ENCODE measurements at regions not wholly inside any gene's neighbourhood (a gene's known extent, or its start where the extent isn't known, plus 50 kb on each side); places are given as distances from the start of the nearest gene placed in this dataset.
A peak's percentile ranks its signal among the peaks of the same experiment; 100 is the strongest.

GRCh38 chr9:110065532-110065931 lies 142.4 kb downstream of the C9orf152 start (continued):
- no peak for TF ChIP-seq NBN (IDR thresholded peaks at IDR 0.05)

DNA sequence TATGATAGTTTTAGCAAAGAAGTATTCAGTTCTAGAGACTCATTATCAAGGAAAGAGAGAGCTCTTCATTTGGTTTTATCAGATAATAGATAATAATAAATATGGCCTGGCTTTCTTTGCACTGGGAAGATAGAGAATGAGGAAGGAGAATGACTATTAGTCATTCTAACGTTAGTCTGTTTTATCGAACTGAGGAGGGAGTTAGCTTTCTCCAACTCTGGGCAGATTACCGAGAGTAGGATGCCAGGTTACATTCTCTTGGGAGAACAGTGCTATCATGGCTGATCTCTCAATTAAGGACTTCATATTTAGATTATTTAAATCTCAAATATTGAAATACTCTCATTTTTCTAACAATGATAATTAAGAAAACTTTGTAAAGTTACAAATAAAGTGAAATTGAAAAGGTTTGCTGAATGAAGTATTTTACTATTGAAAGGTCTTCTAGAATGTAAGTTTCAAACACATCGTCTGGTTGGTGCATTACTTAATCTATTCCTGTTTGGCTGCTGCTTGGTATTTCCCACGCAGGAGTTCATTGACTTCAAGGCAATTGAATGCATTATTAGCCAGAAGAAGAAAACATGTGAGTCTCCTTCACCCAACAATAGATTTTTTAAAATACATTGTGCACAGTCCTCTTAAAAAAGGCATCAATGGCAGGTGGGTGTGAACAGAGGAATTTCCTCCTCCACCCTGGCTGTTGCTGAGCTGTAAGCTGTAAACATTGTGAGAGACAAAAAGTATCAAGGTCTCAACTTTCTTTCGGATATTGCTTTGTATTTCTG lies 140.8 kb downstream of the C9orf152 start:
- CTCF ChIA-PET = interaction anchor here (0.7 to 20.9 kb wide), 10 partner anchors 9 to 158 kb away, joined by 3 to 537 read pairs (median 6); no protein-coding TSS in a partner anchor
- Histone ChIP-seq H3K27ac (ENCODE audit: control insufficient read depth, insufficient read depth) (0 out of 2 replicates have a peak overlapping the region, but pooled peaks have one; percentile 7), H3K79me2 (ENCODE audit: control insufficient read depth, insufficient read depth, low read length) (peaks cover 89% of the 10 kb centered on the region), H3K4me1 (ENCODE audit: control insufficient read depth, insufficient read depth, low read length) (peaks cover 27% of the 10 kb centered on the region), H3K9me3 (replicated peaks; ENCODE audit: control insufficient read depth, insufficient read depth, low read length) (no peaks in the 10 kb centered on the region; the same call in 2 of the 3 replicates), H4K20me1 (ENCODE audit: control insufficient read depth, insufficient read depth) (peaks cover 7% of the 10 kb centered on the region), H2AFZ (ENCODE audit: control insufficient read depth, low read depth, low read length) (no peak overlapping the region), H3K27me3 (replicated peaks in 1 of 2; ENCODE audit: control insufficient read depth in 2 of 2, insufficient read depth in 2 of 2, low read length in 1 of 2) (no peaks in the 10 kb centered on the region), H3K4me3 (peak overlapping the region; percentile 20), H3K9ac (ENCODE audit: control insufficient read depth, insufficient read depth, low read length) (no peak overlapping the region), H3K36me3 (ENCODE audit: control insufficient read depth in 2 of 2, insufficient read depth in 2 of 2, low read length in 1 of 2) (peaks cover 11 to 18% of the 10 kb centered on the region in 2 experiments; a peak in 3 of 4 replicates), H3K4me2 (ENCODE audit: control insufficient read depth, insufficient read depth) (peak overlapping the region; percentile 23)
- RAD21 ChIA-PET (ENCODE audit: unreplicated experiment) = interaction anchor here (0.8 to 2.5 kb wide), 12 partner anchors 8 to 160 kb away, joined by 3 to 11 read pairs (median 4); no protein-coding TSS in a partner anchor
- no peak for TF ChIP-seq ESRRA (IDR thresholded peaks at IDR 0.05; ENCODE audit: low read length)
- peak; percentile 61; the same call in 1 of the 2 replicates for TF ChIP-seq MLLT1 (IDR thresholded peaks at IDR 0.05)
- ATAC-seq = peak; percentile 43; the same call in 2 of the 3 replicates
- SMC1A ChIA-PET (ENCODE audit: uncharacterized antibody, unreplicated experiment) = interaction anchor here (0.7 to 28.0 kb wide), 20 partner anchors 8 to 158 kb away, joined by 3 to 636 read pairs (median 4); no protein-coding TSS in a partner anchor
- no peak for DNase-seq (ENCODE audit: low read depth, low spot score)
- in situ Hi-C loops (cut with MboI) = no loop called here
- POLR2A ChIA-PET = interaction anchor here (0.7 to 1.2 kb wide), 4 partner anchors 16 to 92 kb away, joined by 3 to 11 read pairs (median 4); no protein-coding TSS in a partner anchor
- FAIRE-seq = no peak
- 18% methylated on average over 6 of the region's 6 CpGs for WGBS (ENCODE audit: insufficient coverage, insufficient replicate concordance, low lambda C conversion rate, missing lambda C conversion rate)
- BruUV-seq (replicated peaks) = no TSS peak
- intact Hi-C loops (cut with micrococcal nuclease; ENCODE audit: unreplicated experiment) = no loop called here
